ENCODE measurements at regions not wholly inside any gene's neighbourhood (a gene's known extent, or its start where the extent isn't known, plus 50 kb on each side); places are given as distances from the start of the nearest gene placed in this dataset.

DNA sequence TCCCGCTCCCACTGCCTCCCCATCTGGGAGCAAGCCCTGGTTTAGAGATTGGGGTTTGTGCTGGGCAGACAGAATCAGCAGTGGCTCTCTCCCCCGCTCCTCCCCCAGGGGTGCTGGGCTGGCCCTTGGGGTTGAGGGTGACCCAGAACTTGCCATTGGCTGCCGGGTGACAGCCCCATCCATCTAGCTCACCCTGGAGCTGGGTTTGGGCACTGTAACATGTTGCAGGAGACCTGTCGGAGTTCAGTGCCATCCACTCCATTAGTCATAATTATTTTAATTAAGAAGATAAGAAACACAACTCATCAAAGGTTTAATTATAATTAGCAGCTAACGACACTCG lies 111.4 kb upstream of the OTOS start:
- TF ChIP-seq GATA3 (IDR thresholded peaks at IDR 0.05; ENCODE audit: low read depth, low read length), result no peak
- TF ChIP-seq GATA2 (IDR thresholded peaks at IDR 0.05; ENCODE audit: low read depth, low read length), result no peak

Measured in SH-SY5Y (cell line).